Stromal cell of bone marrow (primary cell): ENCODE measurements at regions not wholly inside any gene's neighbourhood (a gene's known extent, or its start where the extent isn't known, plus 50 kb on each side); places are given as distances from the start of the nearest gene placed in this dataset.
A peak's percentile ranks its signal among the peaks of the same experiment; 100 is the strongest.

Experiments used
- DNase-seq: peaks from one replicate; pipeline ENCODE4 v3.0.0-alpha.2; 2012; ENCODE audit warnings: low read depth

DNA sequence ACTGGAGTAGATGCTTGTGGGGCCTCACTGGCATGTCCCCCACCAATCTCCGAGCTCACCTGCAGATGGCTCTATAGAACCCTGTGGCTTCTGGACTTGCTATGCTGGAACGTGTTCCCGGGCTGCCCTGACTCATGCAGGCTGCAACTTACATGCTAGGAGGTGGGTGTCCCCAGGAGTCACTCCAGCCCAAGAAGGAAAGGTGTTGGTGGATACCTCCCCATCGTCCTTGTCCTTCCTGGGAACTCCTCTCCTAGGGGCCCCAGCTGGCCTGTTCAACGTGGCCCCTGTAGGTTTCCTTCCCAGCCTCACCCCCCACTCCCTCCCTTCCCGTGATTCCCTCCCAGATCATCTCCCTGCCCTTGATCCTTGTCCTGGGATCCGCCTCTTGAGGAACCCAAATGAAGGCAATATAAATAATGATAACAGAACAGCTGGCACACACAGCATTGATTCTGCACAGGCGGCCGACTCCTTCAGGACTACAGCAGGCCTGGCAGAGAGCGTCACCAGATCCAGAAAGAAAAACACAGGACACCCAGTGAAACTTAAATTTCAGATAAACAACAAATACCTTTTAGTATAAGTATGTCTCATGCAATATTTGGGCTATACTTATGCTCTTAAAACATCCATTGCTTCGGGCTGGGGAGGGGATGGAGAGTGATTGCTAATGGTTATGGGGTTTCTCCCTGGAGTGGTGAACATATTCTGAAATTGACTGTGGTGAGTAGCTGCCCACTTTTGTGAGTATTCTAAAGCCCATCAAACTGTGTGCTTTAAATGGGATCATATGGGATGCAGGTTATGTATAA lies 221.1 kb upstream of the GSE1 start:
- DNase-seq: no peak

DNA sequence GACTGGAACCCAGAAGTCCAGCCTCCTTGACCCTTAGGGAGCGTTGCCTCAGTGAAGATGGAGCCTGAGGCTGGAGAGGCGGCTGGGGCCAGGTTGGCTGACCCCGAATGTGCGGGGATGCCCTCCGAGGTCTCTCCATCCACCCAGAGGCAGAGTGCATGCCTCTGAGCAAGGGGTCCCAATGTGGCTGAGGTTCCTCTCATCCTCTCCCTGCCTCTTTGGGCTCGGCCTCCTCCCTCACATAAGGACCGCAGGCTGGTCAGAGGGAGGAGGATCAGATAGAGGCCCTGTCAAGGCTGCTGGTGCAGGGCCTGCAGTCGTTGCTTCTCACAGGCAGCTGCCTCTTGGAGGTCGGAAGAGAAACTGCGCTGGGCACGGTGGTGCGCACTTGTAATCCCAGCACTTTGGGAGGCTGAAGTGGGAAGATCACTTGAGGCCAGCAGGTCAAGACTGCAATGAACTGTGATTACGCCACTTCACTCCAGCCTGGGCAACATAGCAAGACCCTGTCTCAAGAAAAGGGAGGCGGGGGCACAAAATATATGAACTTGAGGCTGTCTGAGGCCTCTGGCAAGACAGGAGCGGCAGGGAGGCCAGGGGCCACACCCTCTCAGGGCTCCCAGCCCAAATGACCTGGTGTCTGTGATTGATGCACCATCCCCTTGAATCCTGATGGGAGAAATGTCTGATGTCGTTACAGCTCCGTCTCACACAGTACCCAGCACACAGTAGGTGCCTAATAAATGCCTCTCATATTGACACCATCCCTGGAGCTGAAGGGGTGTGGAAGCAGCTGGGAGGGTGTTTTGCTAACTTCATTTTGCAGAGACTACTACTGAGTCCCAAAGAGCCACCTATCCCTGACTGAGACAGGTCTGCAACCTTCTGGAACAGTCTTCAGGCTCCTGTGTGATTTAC lies 220.1 kb upstream of the GSE1 start:
- DNase-seq: no peak

DNA sequence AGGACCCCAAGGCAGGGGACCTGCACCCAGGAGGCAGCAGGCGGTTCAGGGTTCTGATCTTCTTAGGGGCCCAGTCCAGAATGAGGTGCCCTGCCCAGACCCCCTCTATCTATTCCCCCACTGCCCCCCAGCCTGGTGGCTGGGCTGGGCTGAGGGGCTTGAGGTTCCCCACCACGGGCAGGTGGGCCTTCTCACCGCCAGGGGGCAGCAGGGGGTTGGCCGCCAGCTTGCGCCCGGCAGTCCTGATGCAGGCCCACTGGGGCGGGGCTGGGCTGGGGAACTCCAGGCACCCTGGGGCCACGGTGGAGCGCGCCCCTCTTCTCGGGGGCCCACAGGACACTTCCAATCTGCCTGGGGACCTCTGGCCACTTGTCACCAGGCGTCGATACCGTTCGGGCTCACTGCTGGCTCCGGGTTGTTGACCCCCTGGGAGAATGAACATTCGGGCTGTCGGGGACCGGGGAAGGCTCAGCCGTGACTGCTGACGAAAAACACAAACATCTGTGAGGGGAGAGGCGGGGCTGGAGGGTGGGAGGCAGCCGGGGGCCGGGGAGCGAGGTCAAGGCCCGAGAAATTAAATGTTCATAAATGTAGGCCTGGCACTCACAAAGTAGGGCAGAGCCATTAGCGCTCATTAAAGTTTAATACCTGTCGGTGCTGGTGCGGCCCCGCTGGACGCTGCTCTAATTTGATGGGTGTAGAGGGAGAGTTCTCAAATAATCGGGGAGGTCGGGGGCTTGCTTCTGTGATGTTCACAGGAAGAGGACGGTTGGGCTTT lies 219.3 kb upstream of the GSE1 start:
- no peak for DNase-seq

DNA sequence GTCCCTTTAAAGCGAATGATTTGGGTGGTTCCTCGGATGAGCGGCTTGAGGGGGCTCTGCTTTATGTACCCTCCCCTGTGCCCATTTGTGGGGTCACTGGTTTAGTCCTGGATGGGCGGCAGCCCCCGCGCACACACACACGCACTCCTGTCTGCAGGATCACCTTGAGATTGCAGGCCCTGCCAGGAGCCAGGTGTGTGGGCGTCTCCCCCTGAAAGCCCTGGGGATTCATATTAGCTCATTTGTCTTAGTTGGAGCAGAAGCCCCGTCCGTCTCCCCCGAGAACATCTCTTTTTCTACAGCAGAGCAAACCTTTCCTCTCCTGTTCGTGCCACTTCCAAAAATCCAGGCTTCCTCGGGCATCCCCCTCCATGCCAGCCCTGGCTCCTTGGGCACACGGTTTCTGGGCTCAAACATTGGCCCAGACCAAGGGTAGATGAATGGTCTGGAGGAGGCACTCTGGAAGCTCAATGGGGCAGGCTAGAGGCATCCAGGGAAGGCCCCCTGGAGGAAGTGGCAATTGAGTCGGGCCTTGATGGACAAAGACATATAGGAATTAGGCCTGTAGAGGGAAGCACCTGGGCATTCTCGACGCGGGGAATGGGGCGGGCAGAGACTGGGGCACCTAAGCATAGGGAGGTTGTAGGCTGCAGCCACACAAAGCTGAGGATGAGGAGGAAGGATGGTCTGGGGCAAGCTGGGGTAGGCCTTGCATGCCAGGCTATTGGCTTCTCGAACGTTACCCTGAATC lies 218.5 kb upstream of the GSE1 start:
- DNase-seq: no peak

DNA sequence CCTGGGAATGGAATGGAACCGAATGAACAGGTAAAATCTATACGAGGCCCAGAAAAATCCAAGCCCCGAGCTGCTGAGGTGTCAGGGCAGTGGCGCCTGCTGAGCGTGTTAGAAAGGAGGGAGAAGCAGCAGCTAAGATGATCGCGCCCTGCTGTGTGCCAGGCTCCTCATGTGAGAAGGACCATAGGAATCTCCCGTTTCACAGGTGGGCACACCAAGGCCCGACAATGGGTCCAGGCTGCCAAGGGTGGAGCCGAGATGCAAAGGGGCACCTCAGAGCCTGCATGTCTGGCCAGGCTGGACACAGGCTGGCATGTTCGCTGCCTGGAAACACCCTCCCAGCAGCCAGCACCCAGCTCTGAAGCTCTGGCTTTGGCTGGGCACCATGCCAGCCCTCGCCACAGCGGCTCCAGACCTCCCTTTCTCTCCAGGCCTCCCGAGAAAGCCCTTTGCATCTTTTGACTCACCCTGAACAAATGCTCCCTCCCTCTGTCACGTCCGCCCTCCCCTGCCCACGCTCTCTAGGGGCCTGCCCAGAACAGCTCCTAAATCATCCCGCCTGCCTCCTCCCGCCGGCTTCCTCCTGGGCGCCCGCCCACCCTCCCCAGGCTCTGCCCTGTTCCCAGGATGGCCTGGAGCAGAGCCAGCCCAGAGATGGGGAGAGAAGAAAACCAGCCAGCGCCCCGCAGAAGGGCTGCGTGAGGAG lies 217.8 kb upstream of the GSE1 start:
- peak; percentile 94 for DNase-seq

DNA sequence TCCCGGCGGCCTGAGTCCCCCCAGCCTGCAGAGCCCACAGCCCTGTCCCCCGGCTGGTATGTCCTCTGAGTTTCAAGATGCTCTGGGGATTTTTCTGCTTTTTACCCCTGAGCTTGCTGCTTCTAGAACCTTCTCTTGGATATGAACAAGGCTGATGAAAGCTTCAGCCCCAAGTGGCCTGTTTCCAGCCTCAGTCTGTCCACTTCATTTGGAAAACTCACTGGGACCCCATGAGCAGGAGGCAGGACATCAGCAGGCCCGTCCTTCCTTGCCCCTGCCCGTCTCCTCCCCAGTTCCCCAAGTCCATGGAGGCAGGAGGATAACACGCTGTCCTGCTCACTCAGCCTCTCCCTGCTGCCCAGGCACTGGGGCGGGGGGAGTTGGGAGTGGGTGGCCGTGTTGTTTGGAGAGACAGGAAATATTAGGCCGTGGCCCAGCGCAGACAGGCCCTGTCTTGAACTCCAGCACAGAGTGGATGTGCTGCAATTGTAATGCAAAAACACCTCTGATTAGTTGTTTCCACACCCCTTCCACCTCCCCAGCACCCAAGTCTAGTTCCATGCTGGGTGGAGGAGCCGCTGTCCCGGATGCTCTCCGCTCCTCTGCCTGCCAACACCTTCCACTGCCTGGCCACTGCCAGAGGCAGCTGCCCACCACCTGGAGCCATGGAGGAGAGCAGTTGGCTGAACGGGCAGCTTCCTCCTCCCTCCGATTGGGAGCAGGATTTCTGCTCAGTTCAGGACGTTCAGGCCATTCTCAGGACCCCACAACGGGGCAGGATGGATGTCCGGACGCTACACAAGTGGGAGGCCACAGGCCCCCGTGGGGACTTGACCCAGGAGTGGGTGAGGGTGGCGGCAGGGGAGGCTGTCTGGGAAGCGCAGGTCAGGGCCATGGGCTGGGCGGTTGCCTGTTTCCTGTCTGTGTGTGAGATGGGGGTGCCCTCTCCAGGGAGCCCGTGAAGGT lies 216.9 kb upstream of the GSE1 start:
- DNase-seq: no peak

DNA sequence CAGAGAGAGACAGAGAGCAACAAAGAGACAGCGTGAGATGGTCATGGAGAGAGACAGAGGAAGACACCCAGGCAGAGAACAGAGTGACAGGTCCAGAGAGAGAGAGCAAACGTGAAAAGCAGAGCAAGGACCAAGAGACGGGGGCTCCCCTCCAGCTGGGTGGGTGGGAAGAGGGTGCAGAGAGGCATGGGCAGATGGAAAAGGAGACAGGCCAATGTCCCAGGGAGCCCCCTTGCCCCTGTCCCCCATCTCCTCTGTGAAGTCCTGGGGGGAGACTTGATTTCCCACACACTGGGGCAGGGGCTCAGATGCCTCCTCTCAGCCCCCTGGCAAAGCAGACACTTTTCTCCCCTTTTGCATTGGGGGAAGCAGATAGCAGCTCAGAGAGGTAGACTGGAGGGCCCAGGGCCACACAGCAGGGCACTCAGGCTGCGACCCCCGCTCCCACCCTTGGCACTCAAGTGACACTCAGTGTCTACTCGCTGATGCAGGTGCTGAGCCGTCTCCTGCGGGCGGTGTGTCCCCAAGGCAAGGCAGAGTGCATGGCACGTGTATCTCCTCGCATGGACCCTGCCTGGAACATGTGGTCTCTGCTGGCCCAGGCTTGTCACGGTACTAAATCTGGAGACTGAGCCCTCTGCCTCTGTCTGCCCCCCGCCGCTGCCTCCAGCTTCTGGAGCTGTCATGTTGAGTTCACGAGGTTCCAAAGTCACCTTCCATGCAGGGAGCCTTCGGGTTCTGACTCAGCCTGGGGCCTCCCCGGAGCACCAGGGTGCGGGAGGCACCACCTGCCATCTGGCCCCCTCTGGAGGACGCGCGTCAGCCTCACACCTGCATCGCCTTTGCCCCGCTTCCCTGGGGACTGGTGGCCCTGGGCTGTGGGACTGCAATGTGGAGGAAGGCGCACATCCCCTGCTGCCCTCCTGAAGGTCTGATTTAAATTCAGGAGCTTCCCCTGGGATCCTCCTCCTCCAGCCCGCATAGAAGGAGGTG lies 215.9 kb upstream of the GSE1 start:
- DNase-seq: no peak

DNA sequence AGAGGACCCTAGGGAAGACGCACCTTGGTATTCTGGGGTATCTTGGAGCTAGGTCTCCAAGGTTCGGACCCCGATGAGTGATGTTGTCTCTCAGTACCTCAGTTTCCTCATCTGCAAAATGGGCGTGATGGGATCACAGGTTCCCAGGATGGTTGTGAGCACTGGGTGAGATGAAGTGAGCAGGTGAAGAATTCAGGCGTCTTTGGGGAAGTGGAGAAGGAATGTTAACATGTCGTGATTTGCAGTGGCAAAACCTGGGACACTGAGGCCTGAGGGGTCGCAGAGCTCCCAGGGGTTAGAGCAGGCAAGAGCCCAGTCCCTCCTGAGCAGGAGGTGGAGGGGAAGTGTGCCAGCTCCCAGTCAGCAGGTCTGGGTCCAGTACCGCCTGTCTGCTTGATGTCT lies 215.1 kb upstream of the GSE1 start:
- DNase-seq: no peak

DNA sequence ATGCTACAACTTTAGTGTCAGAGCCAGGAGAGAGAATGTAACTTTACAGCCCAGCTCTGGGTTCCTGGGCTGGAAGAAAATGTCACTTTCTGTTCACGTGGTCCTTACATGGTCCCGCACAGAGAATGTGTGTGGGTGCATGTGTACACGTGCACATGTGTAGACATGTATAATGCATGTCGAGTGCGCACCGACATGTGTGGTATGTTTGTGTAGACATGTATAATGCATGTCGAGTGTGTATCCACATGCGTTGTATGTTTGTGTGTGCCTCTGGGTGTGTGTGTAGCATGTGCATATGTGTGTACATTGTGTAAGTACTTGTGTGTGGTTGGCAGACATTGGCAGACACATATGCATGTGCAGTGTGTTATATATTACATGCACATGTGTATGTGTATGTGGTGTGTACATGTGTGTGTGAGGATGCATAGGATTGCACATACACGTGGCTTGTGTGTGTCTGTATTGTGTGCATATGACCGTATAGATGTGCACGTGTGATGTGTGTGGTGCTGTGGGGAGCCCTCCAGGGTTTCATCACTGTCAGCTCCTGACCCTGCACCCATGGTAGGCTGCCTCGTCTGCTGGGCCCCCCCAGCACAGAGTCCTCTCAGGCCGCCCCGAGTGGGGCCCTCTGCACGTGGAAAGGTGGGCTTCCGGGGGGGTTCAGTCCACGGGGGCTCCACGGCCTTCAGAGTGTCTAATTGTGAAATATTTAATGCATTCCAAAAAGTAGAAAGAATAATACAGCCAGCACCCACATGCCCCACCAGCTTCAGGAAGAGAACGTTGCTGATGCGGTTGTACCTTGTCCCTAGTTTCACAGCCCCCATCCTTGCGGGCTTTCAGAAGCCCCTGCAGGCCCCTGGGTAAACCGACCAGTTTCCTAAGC lies 214.2 kb upstream of the GSE1 start:
- no peak for DNase-seq

DNA sequence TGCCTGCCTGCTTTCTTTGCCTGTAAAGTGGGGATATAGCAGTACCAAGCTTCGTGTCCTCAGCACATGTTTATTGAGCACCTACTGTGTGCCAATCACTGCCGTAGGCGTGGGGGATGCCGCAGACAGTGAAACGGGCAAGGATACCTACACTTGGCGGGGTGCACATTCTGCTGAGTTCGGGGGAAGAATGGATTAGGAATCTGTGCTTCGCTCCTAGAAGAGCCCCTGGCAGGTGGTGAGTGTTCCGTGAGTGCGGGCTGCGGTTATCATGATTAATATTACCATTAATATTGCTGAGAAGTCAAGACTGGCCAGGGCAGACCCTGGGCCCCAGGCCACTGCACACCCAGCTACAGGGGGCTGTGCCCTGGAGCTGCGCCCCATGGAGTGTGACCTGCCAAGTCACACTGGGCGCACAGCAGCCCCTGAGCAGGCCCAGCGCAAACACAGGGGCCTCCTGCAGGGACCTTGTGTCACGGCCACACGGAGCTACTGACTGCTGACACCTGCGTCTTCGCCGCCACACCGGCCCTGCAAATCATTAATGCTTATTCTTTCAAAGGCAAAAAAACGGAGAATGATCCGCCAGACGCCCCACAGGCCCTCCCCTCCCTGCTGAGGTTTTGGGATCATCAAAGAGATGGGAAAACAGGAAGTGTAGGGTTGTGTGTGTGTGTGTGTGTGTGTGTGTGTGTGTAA lies 213.4 kb upstream of the GSE1 start:
- DNase-seq: no peak

DNA sequence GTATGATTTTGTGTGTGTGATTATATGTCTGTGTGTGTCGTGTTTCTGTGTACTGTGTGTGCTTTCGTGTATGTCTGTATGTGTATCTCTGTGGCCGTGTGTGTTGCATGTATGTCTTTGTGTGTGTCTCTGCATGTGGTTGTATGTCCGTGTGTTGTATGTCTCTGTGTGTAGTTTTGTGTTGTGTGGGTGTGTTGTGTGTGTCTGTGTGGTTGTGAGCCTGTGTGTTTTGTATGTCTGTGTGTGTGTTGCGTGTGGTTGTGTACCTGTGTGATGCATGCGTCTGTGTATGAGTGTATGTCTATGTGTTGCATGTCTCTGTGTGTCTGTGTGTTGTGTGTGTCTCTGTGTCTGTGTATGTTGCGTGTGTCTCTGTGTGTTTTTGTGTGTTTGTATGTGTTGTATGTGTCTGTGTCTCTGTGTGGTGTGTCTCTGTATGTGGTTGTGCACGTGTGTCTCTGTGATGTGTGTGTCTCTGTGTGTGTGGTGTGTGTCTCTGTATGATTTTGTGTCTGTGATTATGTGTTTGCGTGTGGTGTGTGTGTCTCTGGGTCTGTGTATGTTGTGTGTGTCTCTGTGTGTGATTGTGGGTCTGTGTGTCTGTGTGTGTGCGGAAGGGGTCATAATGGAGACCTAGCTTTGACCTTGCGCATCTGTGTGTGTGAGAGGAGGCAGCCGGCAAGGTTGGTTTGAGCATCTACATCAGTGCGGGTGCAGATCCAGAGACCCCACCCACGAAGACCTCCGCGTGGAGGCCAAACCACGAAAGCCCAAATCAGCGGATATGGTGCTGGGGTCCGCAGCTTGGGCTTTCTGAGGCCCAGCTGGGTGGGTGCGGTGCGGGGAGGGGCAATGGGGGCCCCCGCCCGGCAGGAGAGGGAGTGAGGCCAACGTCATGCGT lies 212.6 kb upstream of the GSE1 start:
- DNase-seq: no peak

DNA sequence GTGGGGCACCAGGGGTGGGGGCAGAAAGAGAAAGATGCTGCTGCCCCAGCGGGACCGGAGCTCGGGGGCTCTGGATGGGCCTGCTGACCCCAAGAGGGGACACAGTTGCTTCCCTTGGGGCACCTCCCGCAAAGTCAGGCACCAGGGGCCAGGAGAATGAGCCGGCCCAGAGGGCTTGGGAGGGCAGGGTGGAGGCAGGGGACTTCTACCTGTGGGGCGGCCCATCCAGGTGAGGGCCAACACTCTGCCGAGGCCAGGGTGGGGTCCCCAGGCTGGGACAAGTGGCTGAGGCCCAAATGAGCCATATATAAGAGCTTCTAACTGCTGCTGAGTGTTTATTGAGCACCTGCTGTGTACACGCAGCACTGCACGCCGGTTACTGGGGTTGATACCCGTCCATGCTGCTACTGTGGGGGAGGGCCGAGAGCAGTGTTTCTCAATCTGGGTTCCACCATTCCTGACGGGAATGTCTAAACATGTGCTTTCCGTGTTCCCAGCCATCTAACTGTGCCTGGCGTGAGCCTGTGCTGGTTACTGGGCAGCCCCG lies 211.7 kb upstream of the GSE1 start:
- DNase-seq: no peak

DNA sequence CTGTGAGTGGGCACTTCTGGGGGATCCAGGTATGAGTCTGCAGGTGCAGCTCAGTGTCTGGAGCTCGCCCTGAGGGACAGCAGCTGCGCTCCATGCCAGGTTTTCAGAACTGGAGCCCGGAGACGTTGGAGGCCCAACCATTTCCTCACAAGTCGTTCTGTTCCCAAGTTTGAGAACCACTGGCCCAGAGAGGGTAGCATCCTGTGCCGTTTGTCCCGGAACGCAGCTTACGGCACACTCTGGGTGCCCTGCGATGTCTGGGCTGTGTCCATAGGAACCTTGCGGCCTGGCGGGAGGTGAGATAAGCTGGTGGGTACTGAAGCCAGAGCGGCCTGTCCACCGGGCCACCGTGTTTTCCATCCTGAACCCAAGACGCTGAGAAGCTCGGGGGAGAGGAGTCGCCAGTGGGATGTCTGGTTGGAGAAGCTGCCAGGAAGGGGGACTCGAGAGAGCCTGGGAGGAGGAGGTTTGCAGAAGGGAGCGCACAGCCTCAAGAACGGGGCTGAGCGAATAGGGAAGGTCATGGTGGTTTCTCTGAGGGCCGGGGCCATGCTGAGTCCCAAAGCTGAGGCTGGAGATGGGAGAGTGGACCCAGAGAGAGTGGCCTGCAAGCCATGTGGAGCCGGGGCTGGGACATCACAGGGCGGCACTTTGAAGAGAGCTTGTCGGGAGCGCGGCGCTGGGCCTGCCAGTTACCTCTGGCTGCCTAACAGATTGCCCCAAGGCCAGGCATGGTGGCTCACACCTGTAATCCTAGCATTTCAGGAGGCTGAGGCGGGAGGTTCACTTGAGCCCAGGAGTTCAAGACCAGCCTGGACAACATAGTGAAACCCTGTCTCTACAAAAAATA lies 211.0 kb upstream of the GSE1 start:
- no peak for DNase-seq

DNA sequence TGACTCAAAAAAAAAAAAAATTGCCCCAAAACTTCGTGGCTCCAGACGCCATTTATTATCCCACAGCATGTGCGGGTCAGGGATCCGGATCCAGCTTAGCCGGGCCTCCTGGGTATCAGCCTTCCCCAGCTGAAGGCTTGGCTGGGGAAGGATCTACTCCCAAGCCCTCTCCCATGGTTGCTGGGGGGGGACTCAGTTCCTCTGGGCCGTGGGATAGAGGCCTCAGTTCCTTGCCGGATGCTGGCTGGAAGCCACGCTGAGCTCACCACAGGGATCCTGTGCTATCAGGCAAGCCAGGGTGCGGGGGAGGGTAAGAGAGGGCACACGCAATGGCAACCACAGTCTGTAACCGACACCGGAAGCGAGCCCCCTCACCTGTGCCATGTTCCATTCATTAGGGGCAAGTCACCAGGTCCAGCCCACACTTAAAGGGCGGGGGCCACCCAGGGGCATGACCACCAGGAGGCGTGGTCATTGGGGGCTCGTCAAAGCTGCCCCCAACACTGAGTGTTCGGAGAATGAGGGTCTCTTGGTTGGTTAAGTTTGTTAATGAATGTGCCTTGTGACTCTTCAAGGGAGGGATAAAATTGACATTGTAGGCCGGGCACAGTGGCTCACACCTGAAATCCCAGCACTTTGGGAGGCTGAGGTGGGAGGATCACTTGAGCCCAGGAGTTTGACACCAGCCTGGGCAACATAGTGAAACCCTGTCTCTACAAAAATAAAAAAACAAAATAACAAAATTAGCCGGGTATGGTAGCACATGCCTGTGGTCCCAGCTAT lies 210.0 kb upstream of the GSE1 start:
- DNase-seq: peak; percentile 33
